Ectodermal cell (in vitro differentiated cells): ENCODE measurements at regions not wholly inside any gene's neighbourhood (a gene's known extent, or its start where the extent isn't known, plus 50 kb on each side); places are given as distances from the start of the nearest gene placed in this dataset.

Source experiments
- H3K27ac ChIP-seq: 2 replicates; pipeline ENCODE4 v1.7.0; 2013; ENCODE audit warnings: mild to moderate bottlenecking, low read depth, low read length; ENCODE audit not compliant: insufficient read depth, poor library complexity, severe bottlenecking
- H3K27me3 ChIP-seq: 2 replicates; pipeline ENCODE4 v1.7.0; 2013; ENCODE audit warnings: mild to moderate bottlenecking, low read length; ENCODE audit not compliant: insufficient read depth, control insufficient read depth, poor library complexity, severe bottlenecking
- H3K36me3 ChIP-seq: one replicate; pipeline ENCODE4 v1.7.0; 2013; ENCODE audit warnings: low read length; ENCODE audit not compliant: control insufficient read depth, insufficient read depth
- H3K4me1 ChIP-seq: one replicate; pipeline ENCODE4 v1.7.0; 2013; ENCODE audit warnings: low read length; ENCODE audit not compliant: control insufficient read depth, insufficient read depth
- H3K4me3 ChIP-seq: 2 replicates; pipeline ENCODE4 v1.7.0; 2013; ENCODE audit warnings: low read depth, low read length, control low read depth; ENCODE audit not compliant: insufficient read depth
- H3K9me3 ChIP-seq: 2 replicates; pipeline ENCODE4 v1.7.0; 2013; ENCODE audit warnings: mild to moderate bottlenecking, low read length, moderate library complexity; ENCODE audit not compliant: control insufficient read depth
- WGBS, 2 experiments: methylation state at CpG; one replicate each; pipeline ENCODE4 v1.1.7; 2013; ENCODE audit warnings: missing lambda C conversion rate in 2 of 2; 5-methylcytosine and 5-hydroxymethylcytosine counted together

DNA sequence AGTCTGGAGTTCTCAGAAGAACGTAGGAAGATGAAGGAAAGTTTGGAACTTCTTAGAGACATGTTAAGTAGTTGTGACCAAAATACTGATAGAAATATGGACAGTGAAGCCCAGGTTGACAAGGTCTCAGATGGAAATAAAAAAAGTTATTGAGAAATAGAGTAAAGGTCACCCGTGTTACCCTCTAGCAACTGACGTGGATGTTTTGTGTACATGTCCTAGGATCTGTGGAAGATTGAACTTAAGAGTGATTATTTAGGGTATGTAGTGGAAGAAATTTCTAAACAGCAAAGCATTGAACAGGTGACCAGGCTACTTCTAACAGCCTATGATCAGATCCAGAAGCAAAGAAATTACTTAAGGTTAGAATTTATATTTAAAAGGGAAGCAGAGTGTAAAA, 1020.4 kb downstream of the FSTL5 start:
- Histone ChIP-seq H3K4me1 (no peaks in the 10 kb centered on the region), H3K27ac (no peak overlapping the region), H3K9me3 (no peaks in the 10 kb centered on the region), H3K4me3 (no peak overlapping the region), H3K36me3 (no peaks in the 10 kb centered on the region), H3K27me3 (no peaks in the 10 kb centered on the region)
- WGBS, 2 experiments: 93 to 95% methylated on average over 3 of the region's 3 CpGs

DNA sequence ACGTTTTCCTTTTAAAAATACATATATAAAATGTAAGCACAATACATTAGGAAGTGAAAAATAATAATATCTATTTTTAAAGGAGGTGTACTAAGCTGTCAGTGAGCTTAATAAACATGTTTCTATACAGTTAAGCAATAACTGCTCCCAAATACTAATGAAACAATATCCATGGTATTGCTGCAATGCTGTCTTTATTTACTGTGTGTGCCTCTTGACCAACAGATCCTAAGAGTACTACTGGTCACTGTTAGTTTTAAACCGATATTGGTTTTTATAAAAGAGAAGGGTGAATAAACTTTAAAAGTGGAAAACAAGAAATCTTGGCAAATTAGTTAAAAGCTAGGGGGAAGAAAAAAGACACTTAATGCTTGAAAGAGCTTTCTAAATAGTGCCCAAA, 1029.0 kb downstream of the FSTL5 start:
- Histone ChIP-seq H3K9me3 (no peaks in the 10 kb centered on the region), H3K27ac (no peak overlapping the region), H3K36me3 (no peaks in the 10 kb centered on the region), H3K4me3 (no peak overlapping the region), H3K27me3 (no peaks in the 10 kb centered on the region), H3K4me1 (no peaks in the 10 kb centered on the region)
- WGBS, 2 experiments: 93 to 95% methylated on average over 1 of the region's 2 CpGs

DNA sequence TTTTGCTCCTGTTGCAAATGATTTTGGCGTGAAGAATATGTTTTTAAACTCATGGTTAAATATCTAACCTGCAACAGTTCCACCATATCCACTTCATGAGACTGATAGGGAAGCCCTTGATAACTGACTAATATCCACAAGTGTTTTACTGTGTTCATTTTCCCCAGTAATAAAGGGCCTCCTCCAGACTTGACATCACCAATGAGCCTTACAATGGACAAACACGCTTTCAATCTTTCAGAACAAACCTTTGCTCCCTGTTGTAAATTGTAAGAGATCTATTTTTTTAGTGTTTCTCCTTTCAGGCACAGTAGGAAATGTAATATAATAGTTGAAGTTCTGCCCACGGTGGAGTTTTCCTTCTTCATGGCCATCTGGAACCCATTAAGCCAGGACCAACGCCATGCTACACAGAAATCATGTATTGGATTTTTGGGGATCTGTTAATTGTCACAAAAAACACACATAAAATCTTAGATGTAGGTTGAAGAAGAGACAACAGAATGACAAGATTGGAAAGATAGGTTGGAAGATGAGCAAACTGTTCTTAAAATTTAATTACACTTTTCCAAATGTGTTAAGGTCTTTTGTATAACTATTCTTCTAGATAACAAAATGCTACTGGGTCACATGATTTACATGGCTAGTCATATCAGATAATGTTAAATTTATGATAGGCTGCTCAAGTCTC, 1030.1 kb downstream of the FSTL5 start:
- Histone ChIP-seq H3K9me3 (no peaks in the 10 kb centered on the region), H3K4me1 (no peaks in the 10 kb centered on the region), H3K36me3 (no peaks in the 10 kb centered on the region), H3K27me3 (no peaks in the 10 kb centered on the region), H3K27ac (no peak overlapping the region), H3K4me3 (no peak overlapping the region)
- WGBS, 2 experiments: 80 to 98% methylated on average over 1 to 4 of the region's 4 CpGs

DNA sequence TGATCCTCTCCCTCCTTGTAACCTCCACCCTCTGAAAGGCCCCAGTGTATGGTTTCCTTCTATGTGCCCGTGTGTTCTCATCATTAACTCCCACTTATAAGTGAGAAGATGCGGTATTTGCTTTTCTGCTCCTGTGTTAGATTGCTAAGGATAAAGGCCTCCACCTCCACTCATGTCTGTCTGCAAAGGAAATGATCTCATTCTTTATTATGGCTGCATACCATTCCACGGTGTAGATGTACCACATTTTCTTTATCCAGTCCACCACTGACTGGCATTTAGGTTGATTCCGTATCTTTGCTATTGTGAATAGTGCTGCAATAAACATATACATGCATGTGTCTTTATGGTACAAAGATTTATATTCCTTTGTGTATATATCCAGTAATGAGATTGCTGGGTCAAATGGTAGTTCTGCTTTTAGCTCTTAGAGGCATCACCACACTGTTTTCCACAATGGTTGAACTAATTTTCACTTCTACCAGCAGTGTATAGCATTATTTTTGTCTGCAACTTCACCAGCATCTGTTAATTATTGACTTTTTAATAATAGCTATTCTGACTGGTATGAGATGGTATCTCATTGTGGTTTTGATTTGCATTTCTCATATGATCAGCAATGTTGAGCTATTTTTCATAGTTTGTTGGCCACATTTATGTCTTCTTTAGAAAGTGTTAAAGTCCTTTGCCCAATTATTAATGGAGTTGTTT, 1030.9 kb downstream of the FSTL5 start:
- H3K9me3 ChIP-seq: no peaks in the 10 kb centered on the region
- no peak overlapping the region for H3K27ac ChIP-seq
- H3K36me3 ChIP-seq: no peaks in the 10 kb centered on the region
- 95% methylated on average over 3 of the region's 4 CpGs for WGBS, 2 experiments
- no peak overlapping the region for H3K4me3 ChIP-seq
- no peaks in the 10 kb centered on the region for H3K4me1 ChIP-seq
- no peaks in the 10 kb centered on the region for H3K27me3 ChIP-seq

DNA sequence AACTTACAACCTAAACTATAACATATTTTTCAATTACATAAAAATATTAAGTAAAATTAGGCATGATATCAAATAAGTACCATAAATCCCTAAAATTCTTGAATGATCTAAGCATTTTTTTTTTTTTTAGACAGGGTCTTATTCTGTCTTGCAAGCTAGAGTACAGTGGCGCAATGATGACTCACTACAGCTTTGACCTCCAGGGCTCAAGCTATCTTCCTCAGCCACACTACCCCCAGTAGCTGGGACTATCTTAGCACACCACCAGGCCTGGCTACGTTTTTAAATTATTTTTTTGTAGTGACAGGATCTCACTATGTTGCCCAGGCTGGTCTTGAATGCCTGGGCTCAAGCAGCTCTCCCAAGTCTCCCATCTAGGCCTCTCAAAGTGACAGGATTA, 1042.3 kb downstream of the FSTL5 start:
- Histone ChIP-seq H3K36me3 (no peaks in the 10 kb centered on the region), H3K9me3 (no peaks in the 10 kb centered on the region), H3K4me3 (no peak overlapping the region), H3K27ac (no peak overlapping the region), H3K27me3 (no peaks in the 10 kb centered on the region), H3K4me1 (no peaks in the 10 kb centered on the region)
- WGBS, 2 experiments: 78 to 89% methylated on average over 2 of the region's 2 CpGs

DNA sequence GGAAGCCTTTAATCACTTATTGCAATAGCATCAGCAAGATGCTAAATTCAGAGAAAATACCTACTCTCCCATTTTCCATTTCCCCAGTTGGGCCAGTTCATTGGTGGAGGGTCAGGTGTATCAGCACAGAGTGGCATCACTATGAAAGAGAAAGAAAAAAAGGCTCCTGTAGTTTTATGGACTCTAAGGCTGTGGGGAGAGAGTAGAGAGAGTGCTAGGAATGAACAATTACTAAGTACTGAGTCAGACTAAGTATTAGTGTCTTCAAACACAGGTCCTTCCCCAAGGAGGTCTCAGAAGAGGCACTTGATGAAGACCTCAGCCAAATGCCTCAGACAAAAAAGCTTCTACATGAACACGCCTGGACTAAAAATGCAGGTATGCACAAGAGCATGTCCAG, 1061.9 kb downstream of the FSTL5 start:
- Histone ChIP-seq H3K4me3 (no peak overlapping the region), H3K27me3 (no peaks in the 10 kb centered on the region), H3K27ac (no peak overlapping the region), H3K4me1 (no peaks in the 10 kb centered on the region), H3K36me3 (no peaks in the 10 kb centered on the region), H3K9me3 (no peaks in the 10 kb centered on the region)
- WGBS, 2 experiments: 45 to 48% methylated on average over 1 of the region's 1 CpG

DNA sequence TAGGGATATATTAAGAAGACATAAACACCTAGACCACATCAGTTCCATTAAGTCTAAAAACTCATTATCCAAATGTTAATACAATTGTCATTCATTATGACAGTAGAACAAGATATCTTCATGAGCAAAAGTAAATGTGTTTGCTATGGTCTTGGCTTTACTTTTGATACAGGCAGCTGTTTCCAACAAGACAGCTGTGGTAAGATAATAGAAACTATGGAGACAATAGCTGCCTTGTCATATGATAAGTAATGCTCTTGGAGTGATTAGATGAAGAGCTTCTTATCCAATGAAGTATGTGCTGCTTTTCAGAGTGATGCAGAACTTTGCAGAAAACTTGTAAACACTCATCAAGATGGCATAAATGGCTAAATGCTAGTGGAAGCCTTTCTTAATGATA, 1066.0 kb downstream of the FSTL5 start:
- Histone ChIP-seq H3K27me3 (no peaks in the 10 kb centered on the region), H3K4me1 (no peaks in the 10 kb centered on the region), H3K36me3 (no peaks in the 10 kb centered on the region), H3K4me3 (no peak overlapping the region), H3K9me3 (no peaks in the 10 kb centered on the region), H3K27ac (no peak overlapping the region)

DNA sequence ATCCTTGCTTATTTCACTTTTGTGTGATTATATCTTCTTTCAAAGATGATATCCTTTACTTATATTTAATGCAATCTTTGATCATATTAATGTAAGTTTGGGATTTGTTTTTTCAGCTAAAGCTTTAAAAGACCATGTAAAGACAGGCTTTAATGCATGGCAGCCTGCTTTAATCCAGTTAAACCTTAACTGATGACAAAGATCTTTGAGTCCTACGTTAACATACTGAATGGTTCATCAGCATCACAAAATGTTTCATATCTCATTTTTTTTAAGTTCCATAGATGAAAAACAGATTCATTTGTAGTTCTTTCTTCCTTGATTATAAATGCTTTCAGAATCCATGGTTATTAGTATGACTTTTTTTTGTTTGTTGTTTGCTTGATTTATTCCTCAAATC, 1102.8 kb downstream of the FSTL5 start:
- Histone ChIP-seq H3K27ac (no peak overlapping the region), H3K4me1 (no peaks in the 10 kb centered on the region), H3K9me3 (no peaks in the 10 kb centered on the region), H3K36me3 (no peaks in the 10 kb centered on the region), H3K4me3 (no peak overlapping the region), H3K27me3 (no peaks in the 10 kb centered on the region)
- WGBS, 2 experiments: 35 to 40% methylated on average over 1 of the region's 1 CpG
